HCEC 1CT (cell line): ENCODE measurements at regions not wholly inside any gene's neighbourhood (a gene's known extent, or its start where the extent isn't known, plus 50 kb on each side); places are given as distances from the start of the nearest gene placed in this dataset.
"Not testable (repeated sequence)": the region's sequence is repeated elsewhere in the genome, so short reads cannot be mapped to it uniquely, and the experiment has no call there.

ENCODE experiments used
- DNase-seq: peaks from one replicate; pipeline ENCODE4 v3.0.0-alpha.2; 2017

GRCh38 chr2:12434630-12435098, 282.1 kb upstream of the TRIB2 start:
- no peak for DNase-seq

- no peak for DNase-seq
Observed at GRCh38 chr2:12435430-12436222, 281.1 kb upstream of the TRIB2 start.

- DNase-seq: no peak
Observed at GRCh38 chr2:12436483-12436882, 280.3 kb upstream of the TRIB2 start.

- DNase-seq: no peak
Observed at GRCh38 chr2:12436935-12437561, 279.7 kb upstream of the TRIB2 start.

- no peak for DNase-seq
Observed at GRCh38 chr2:12440731-12441130, 276.0 kb upstream of the TRIB2 start.

- no peak for DNase-seq
Observed at GRCh38 chr2:12441750-12442475, 274.8 kb upstream of the TRIB2 start.

- peak; percentile 57 for DNase-seq
Observed at GRCh38 chr2:12442476-12442847, 274.3 kb upstream of the TRIB2 start.

- peak; percentile 45 for DNase-seq
Observed at GRCh38 chr2:12448846-12449505, 267.8 kb upstream of the TRIB2 start.

- no peak for DNase-seq
Observed at GRCh38 chr2:12451726-12452125, 265.0 kb upstream of the TRIB2 start.

GRCh38 chr2:12452185-12452584, 264.6 kb upstream of the TRIB2 start:
- DNase-seq: peak; percentile 93

- no peak for DNase-seq
Observed at GRCh38 chr2:12453731-12454130, 263.0 kb upstream of the TRIB2 start.

GRCh38 chr2:12455661-12456060, 261.1 kb upstream of the TRIB2 start:
- peak; percentile 79 for DNase-seq

GRCh38 chr2:12456293-12457106, 260.2 kb upstream of the TRIB2 start:
- peak; percentile 100 for DNase-seq

- DNase-seq: no peak
Observed at GRCh38 chr2:12457831-12458230, 258.9 kb upstream of the TRIB2 start.

GRCh38 chr2:12463189-12463588, 253.5 kb upstream of the TRIB2 start:
- no peak for DNase-seq

- no peak for DNase-seq
Observed at GRCh38 chr2:12465631-12466135, 251.1 kb upstream of the TRIB2 start.

GRCh38 chr2:12467303-12467702, 249.4 kb upstream of the TRIB2 start:
- DNase-seq: no peak

- DNase-seq: no peak
Observed at GRCh38 chr2:12469141-12469561, 247.6 kb upstream of the TRIB2 start.

GRCh38 chr2:12472265-12472664, 244.5 kb upstream of the TRIB2 start:
- not testable (repeated sequence) for DNase-seq

GRCh38 chr2:12478151-12479064, 238.3 kb upstream of the TRIB2 start:
- no peak for DNase-seq

- DNase-seq: peak; percentile 77
Observed at GRCh38 chr2:12479065-12479601, 237.6 kb upstream of the TRIB2 start.
